H9 (cell line): ENCODE measurements at regions not wholly inside any gene's neighbourhood (a gene's known extent, or its start where the extent isn't known, plus 50 kb on each side); places are given as distances from the start of the nearest gene placed in this dataset.

ENCODE experiments used
- DNase-seq: peaks from one replicate; pipeline ENCODE4 v3.0.0-alpha.2; 2017
- H2AFZ ChIP-seq: one replicate; pipeline ENCODE4 v1.6.1; 2013; ENCODE audit warnings: mild to moderate bottlenecking, low read length, control low read depth, moderate library complexity
- H2AK5ac ChIP-seq: 2 replicates; pipeline ENCODE4 v1.6.1; 2013; ENCODE audit warnings: low read length, control low read depth, mixed read lengths; ENCODE audit not compliant: insufficient read length
- H2BK120ac ChIP-seq: one replicate; pipeline ENCODE4 v1.6.1; 2013; ENCODE audit warnings: low read depth, mild to moderate bottlenecking, low read length, control low read depth, inconsistent platforms; ENCODE audit not compliant: poor library complexity, severe bottlenecking
- H2BK12ac ChIP-seq: 2 replicates; pipeline ENCODE4 v1.6.1; 2013; ENCODE audit warnings: low read length, control low read depth, mixed read lengths, low read depth; ENCODE audit not compliant: insufficient read length
- H2BK15ac ChIP-seq: 2 replicates; pipeline ENCODE4 v1.6.1; 2013; ENCODE audit warnings: low read depth, low read length, control low read depth
- H2BK20ac ChIP-seq: one replicate; pipeline ENCODE4 v1.6.1; 2013; ENCODE audit warnings: low read depth, mild to moderate bottlenecking, low read length, control low read depth, inconsistent platforms; ENCODE audit not compliant: poor library complexity, severe bottlenecking
- H2BK5ac ChIP-seq: 2 replicates; pipeline ENCODE4 v1.6.1; 2013; ENCODE audit warnings: low read length, control low read depth, mixed read lengths; ENCODE audit not compliant: insufficient read length
- H3K14ac ChIP-seq: 2 replicates; pipeline ENCODE4 v1.6.1; 2013; ENCODE audit warnings: low read length, control low read depth; ENCODE audit not compliant: insufficient read depth
- H3K18ac ChIP-seq: 2 replicates; pipeline ENCODE4 v1.6.1; 2013; ENCODE audit warnings: low read depth, mild to moderate bottlenecking, mixed read lengths, low read length, control low read depth; ENCODE audit not compliant: insufficient read length
- H3K23ac ChIP-seq: 2 replicates; pipeline ENCODE4 v1.6.1; 2013; ENCODE audit warnings: low read length, control low read depth, mixed read lengths, low read depth; ENCODE audit not compliant: insufficient read length
- H3K23me2 ChIP-seq: 2 replicates; pipeline ENCODE4 v1.6.1; 2013; ENCODE audit warnings: low read depth, mild to moderate bottlenecking, mixed read lengths, low read length, control low read depth; ENCODE audit not compliant: insufficient read length, poor library complexity, severe bottlenecking
- H3K27ac ChIP-seq: 2 replicates; pipeline ENCODE4 v1.5.1; 2013; ENCODE audit warnings: low read length, control low read depth, mixed read lengths, low read depth; ENCODE audit not compliant: insufficient read length
- H3K27me3 ChIP-seq: 2 replicates; pipeline ENCODE4 v1.6.1; 2013; ENCODE audit warnings: low read length, control low read depth, inconsistent platforms; ENCODE audit not compliant: insufficient read depth
- H3K4ac ChIP-seq: 2 replicates; pipeline ENCODE4 v1.6.1; 2013; ENCODE audit warnings: low read depth, mild to moderate bottlenecking, control low read depth, inconsistent platforms, low read length, moderate library complexity
- H3K4me1 ChIP-seq: 2 replicates; pipeline ENCODE4 v1.6.1; 2013; ENCODE audit warnings: low read length, control low read depth, inconsistent platforms; ENCODE audit not compliant: insufficient read depth
- H3K4me2 ChIP-seq: 2 replicates; pipeline ENCODE4 v1.6.1; 2013; ENCODE audit warnings: low read length, control low read depth, mixed read lengths; ENCODE audit not compliant: insufficient read length, insufficient read depth
- H3K56ac ChIP-seq: 2 replicates; pipeline ENCODE4 v1.6.1; 2013; ENCODE audit warnings: low read depth, mild to moderate bottlenecking, mixed read lengths, low read length, control low read depth; ENCODE audit not compliant: insufficient read length
- H3K79me1 ChIP-seq: 2 replicates; pipeline ENCODE4 v1.6.1; 2013; ENCODE audit warnings: low read depth, mild to moderate bottlenecking, moderate library complexity, low read length, control low read depth, inconsistent platforms; ENCODE audit not compliant: insufficient read depth, poor library complexity, severe bottlenecking
- H3K79me2 ChIP-seq: 2 replicates; pipeline ENCODE4 v1.6.1; 2013; ENCODE audit warnings: low read length, control low read depth, inconsistent platforms; ENCODE audit not compliant: insufficient read depth
- H3K9ac ChIP-seq: 2 replicates; pipeline ENCODE4 v1.6.1; 2013; ENCODE audit warnings: low read length, control low read depth, mixed read lengths; ENCODE audit not compliant: insufficient read length; ENCODE audit errors: extremely low read depth
- H3K9me3 ChIP-seq: one replicate; pipeline ENCODE4 v1.6.1; 2013; ENCODE audit warnings: low read depth, low read length, inconsistent platforms; ENCODE audit not compliant: control insufficient read depth
- H3T11ph ChIP-seq: one replicate; pipeline ENCODE4 v1.6.1; 2013; ENCODE audit warnings: mild to moderate bottlenecking, low read length, control low read depth, inconsistent platforms
- H4K20me1 ChIP-seq: one replicate; pipeline ENCODE4 v1.6.1; 2013; ENCODE audit not compliant: control insufficient read depth, insufficient read length, insufficient read depth
- H4K5ac ChIP-seq: 2 replicates; pipeline ENCODE4 v1.6.1; 2013; ENCODE audit warnings: low read depth, mild to moderate bottlenecking, mixed read lengths, low read length, control low read depth; ENCODE audit not compliant: insufficient read length
- H4K8ac ChIP-seq: replicated peaks from 2 replicates; pipeline ENCODE4 v1.6.1; 2013; ENCODE audit warnings: low read length, control low read depth, mixed read lengths, low read depth; ENCODE audit not compliant: insufficient read length
- H4K91ac ChIP-seq: 2 replicates; pipeline ENCODE4 v1.6.1; 2013; ENCODE audit warnings: low read depth, mild to moderate bottlenecking, moderate library complexity, mixed read lengths, low read length, control low read depth; ENCODE audit not compliant: insufficient read length
- H3K27ac Mint-ChIP-seq, 3 experiments: 2 replicates in 2 of 3; 3 replicates in 1 of 3; pipeline ENCODE4 v1.8.0; 2020 to 2021; ENCODE audit warnings: mixed read lengths in 3 of 3, mild to moderate bottlenecking in 1 of 3, moderate library complexity in 1 of 3
- H3K27me3 Mint-ChIP-seq: 2 replicates; pipeline ENCODE4 v1.8.0; 2021; ENCODE audit warnings: low read depth, mild to moderate bottlenecking, moderate library complexity, mixed read lengths
- H3K36me3 Mint-ChIP-seq, 3 experiments: 2 replicates in 2 of 3; 3 replicates in 1 of 3; pipeline ENCODE4 v1.8.0; 2020 to 2021; ENCODE audit warnings: low read depth in 3 of 3, mixed read lengths in 3 of 3; ENCODE audit not compliant: insufficient read depth in 1 of 3
- H3K4me1 Mint-ChIP-seq, 2 experiments: 2 replicates each; pipeline ENCODE4 v1.8.0; 2020; ENCODE audit warnings: mixed read lengths in 2 of 2
- H3K4me3 Mint-ChIP-seq, 2 experiments: 2 replicates in 1 of 2; 3 replicates in 1 of 2; pipeline ENCODE4 v1.8.0; 2020 to 2021; ENCODE audit warnings: mild to moderate bottlenecking in 2 of 2, mixed read lengths in 2 of 2, moderate library complexity in 1 of 2
- H3K9me3 Mint-ChIP-seq, 2 experiments: 2 replicates in 1 of 2; 3 replicates in 1 of 2; pipeline ENCODE4 v1.8.0; 2020; ENCODE audit warnings: mild to moderate bottlenecking in 2 of 2, mixed read lengths in 2 of 2, moderate library complexity in 1 of 2
- CTCF ChIP-seq: fragments of 200-600 bp; sonication (generic); conservative IDR thresholded peaks from 3 replicates; pipeline ENCODE4 v1.8.0; 2021; ENCODE audit warnings: antibody characterized with exemption, mild to moderate bottlenecking
- WGBS: extraction: QIAGEN DNeasy Blood & Tissue Kit; methylation state at CpG from one replicate; pipeline ENCODE4 v1.1.7; 2013; ENCODE audit warnings: missing lambda C conversion rate, low lambda C conversion rate, mixed read lengths; ENCODE audit not compliant: insufficient read length; ENCODE audit errors: extremely low coverage; 5-methylcytosine and 5-hydroxymethylcytosine counted together

- no peak overlapping the region for H3K4me3 Mint-ChIP-seq
These were observed 298.3 kb upstream of the DIAPH2 start for GRCh38 chrX:96386325-96386724.

More at GRCh38 chrX:96386325-96386724, 298.3 kb upstream of the DIAPH2 start:
- H2BK5ac ChIP-seq, result no peak overlapping the region
- H3K27ac ChIP-seq, result no peak overlapping the region
- H3K27me3 ChIP-seq, result no peaks in the 10 kb centered on the region
- no peak for DNase-seq
- TF ChIP-seq CTCF, result no peak
- H3K23ac ChIP-seq, result no peak overlapping the region
- WGBS, result no CpG with 5 or more reads among the region's 3 CpGs
- H4K91ac ChIP-seq, result no peak overlapping the region
- 0 out of 2 replicates have a peak, but pooled peaks cover 1% of the 10 kb centered on the region for H3K79me2 ChIP-seq
- no peaks in the 10 kb centered on the region for H3K23me2 ChIP-seq
- no peak overlapping the region for H4K5ac ChIP-seq
- no peak overlapping the region for H3T11ph ChIP-seq
- no peak overlapping the region for H2BK120ac ChIP-seq
- H2BK20ac ChIP-seq, result no peak overlapping the region
- no peaks in the 10 kb centered on the region for H3K79me1 ChIP-seq
- H3K4ac ChIP-seq, result no peak overlapping the region
- H3K9me3 Mint-ChIP-seq, result no peaks in the 10 kb centered on the region
- H2AFZ ChIP-seq, result no peak overlapping the region
- H3K56ac ChIP-seq, result no peak overlapping the region
- no peak overlapping the region for H2BK12ac ChIP-seq
- H3K9me3 ChIP-seq, result no peaks in the 10 kb centered on the region
- no peaks in the 10 kb centered on the region; the same call in 1 of the 2 replicates for H3K27me3 Mint-ChIP-seq
- H4K8ac ChIP-seq, result no peak overlapping the region
- peaks cover 3 to 4% of the 10 kb centered on the region in 2 experiments; a peak in 2 of 4 replicates for H3K4me1 Mint-ChIP-seq
- no peak overlapping the region for H3K18ac ChIP-seq
- H3K4me1 ChIP-seq, result no peaks in the 10 kb centered on the region
- no peak overlapping the region for H3K4me2 ChIP-seq
- H4K20me1 ChIP-seq, result no peaks in the 10 kb centered on the region
- no peak overlapping the region for H3K27ac Mint-ChIP-seq
- H3K9ac ChIP-seq, result no peak overlapping the region
- H3K36me3 Mint-ChIP-seq, result no peaks in the 10 kb centered on the region
- H3K14ac ChIP-seq, result no peak overlapping the region
- no peak overlapping the region for H2AK5ac ChIP-seq
- H2BK15ac ChIP-seq, result no peak overlapping the region
